ENCODE measurements at regions not wholly inside any gene's neighbourhood (a gene's known extent, or its start where the extent isn't known, plus 50 kb on each side); places are given as distances from the start of the nearest gene placed in this dataset.

DNA sequence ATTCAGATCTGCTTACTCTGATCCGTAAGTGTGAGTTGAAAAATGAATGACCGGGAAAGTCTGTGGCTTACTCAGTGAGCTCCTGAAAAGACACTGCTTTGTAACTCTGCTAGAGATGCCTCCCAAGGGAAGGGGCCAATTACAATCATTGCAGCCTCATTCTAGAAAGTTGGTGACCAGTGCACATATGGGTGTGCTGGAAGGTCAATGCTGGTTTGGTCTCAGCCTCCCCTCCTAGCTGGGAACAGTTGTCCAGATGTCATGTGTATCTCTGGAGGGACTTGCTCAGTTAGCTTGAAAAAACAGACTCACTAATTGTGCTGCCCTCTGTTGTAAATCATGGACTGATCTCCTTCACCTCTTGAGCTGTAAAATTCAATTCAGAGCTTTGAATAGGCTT lies 405.0 kb downstream of the ADRA2A start:
- TF ChIP-seq, protein P1, sequence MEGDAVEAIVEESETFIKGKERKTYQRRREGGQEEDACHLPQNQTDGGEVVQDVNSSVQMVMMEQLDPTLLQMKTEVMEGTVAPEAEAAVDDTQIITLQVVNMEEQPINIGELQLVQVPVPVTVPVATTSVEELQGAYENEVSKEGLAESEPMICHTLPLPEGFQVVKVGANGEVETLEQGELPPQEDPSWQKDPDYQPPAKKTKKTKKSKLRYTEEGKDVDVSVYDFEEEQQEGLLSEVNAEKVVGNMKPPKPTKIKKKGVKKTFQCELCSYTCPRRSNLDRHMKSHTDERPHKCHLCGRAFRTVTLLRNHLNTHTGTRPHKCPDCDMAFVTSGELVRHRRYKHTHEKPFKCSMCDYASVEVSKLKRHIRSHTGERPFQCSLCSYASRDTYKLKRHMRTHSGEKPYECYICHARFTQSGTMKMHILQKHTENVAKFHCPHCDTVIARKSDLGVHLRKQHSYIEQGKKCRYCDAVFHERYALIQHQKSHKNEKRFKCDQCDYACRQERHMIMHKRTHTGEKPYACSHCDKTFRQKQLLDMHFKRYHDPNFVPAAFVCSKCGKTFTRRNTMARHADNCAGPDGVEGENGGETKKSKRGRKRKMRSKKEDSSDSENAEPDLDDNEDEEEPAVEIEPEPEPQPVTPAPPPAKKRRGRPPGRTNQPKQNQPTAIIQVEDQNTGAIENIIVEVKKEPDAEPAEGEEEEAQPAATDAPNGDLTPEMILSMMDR (IDR thresholded peaks at IDR 0.05 in 8 of 11, conservative IDR thresholded peaks at IDR 0.05 in 3 of 11): no peak
- TF ChIP-seq POLR2A (IDR thresholded peaks at IDR 0.05) (no peak), POLR2AphosphoS5 (IDR thresholded peaks at IDR 0.05) (no peak)

Measured in spleen (tissue), 7 donors.